ENCODE measurements at regions not wholly inside any gene's neighbourhood (a gene's known extent, or its start where the extent isn't known, plus 50 kb on each side); places are given as distances from the start of the nearest gene placed in this dataset.
"Not testable (repeated sequence)": the region's sequence is repeated elsewhere in the genome, so short reads cannot be mapped to it uniquely, and the experiment has no call there.

DNA sequence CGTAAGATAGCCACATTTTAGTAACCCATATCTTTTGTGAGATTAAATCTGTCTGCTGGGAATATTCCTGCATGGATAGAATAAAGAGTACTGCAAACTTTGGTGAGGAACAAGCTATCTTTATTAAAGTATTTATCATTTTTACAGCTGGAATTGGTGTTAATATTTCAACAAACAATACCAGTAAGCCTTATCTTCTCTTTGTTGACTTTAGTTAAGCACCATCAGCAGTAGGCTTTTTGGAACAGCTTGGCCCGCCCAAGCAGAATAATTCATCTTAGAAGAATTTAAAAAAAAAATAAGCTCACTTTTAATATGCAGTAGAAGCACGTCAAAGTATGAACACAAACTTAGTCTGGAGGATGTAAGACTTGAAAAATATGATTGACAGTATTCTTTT lies 917.8 kb upstream of the ADGRB3 start:
- DNase-seq = no peak

DNA sequence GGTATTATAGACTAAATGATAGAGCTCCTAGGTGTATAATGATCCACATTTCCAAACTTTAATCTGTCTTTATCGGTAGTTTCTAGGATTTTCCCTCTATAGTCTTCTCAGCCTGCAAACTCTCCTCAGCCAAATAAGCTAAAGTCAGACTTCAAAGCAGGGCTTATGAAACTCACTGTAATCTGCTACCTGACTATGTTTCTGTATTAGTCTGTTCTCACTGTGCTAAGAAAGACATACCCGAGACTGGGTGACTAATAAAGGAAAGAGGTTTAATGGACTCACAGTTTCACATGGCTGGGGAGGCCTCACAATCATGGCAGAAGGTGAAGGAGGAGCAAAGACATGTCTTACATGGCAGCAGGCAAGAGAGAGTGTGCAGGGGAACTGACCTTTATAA lies 928.7 kb upstream of the ADGRB3 start:
- no peak for DNase-seq

DNA sequence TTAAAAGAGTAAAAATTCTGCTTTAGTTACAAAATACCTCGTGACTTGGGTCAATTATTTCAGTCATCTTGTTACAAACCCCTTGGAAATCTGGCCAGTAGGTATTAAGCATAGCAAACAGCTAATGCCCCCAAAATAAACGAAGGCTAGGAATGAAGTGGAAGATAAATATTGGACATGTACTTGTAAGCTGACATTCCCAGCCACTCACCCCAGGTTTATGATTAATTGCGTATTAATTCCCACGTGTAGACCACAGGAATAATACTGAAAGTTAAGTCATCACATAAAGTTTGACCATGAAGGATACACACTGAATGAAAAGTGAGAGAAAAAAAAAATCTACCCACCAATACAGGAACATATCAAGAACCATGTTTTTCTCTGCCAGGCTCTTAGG lies 936.5 kb upstream of the ADGRB3 start:
- peak; percentile 91 for DNase-seq

DNA sequence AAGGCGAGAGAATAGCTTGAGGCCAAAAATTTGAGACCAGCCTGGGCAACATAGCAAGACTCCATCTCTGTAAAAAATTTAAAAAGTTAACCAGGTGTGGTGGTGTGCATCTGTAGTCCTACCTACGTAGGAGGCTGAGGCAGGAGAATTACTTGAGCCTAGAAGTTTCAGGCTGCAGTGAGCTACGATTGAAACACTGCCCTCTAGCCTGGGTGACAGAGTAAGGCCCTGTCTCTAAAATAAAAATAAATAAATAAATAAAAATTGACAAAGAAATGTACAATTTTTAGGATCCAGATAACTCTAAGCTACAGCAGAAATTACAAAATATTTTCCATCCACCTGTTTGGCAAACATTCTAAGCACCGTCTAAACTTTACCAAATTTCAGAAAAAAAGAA lies 941.0 kb upstream of the ADGRB3 start:
- DNase-seq = peak; percentile 26

DNA sequence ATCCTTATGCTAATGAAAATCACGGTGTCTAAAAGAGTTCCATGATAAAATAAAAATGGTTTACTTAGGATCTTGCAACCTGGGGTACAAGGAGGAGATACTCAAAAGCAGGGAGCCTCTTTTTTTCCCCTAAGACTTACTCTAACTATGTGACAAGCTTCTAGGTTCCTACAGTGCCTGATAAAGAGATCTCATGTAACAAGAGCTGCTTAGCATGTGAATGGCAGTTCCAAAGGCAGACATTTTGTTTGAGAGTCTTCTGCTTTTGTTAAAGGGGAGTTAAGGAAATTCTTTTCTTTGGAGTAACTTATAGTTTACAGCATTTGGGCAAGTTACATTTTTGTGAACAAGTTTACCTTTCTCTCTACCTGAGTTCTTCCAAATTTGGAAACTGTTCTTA lies 945.8 kb upstream of the ADGRB3 start:
- no peak for DNase-seq

DNA sequence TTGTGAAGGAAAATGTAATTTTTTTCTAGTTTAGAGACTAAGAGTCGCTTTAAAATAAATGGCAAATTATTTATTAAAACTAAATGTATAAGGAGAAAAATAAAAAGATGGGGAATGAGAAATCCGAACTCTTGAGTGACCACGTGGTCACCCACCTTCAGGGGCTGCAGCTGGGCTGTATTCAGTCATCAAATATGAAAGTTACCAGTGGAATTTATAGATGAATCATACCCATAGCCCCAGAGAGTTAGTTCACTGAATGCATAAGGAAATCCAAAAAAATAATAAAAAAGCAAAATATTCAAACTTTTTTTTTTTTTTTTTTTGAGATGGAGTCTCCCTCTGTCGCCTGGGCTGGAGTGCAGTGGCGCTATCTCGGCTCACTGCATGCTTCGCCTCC lies 947.7 kb upstream of the ADGRB3 start:
- DNase-seq = no peak

DNA sequence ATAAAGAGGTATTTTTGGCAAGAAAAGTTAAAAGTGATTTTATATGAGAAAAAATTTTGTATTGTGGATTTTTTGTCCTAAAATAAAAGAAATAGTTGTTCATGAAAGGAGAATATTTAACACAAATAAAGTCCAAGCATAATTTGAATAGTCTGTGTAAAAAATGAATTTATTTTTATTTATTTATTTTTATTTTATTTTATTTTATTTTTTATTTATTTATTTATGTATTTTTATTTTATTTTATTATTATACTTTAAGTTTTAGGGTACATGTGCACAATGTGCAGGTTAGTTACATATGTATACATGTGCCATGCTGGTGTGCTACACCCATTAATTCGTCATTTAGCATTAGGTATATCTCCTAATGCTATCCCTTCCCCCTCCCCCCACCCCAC lies 948.9 kb upstream of the ADGRB3 start:
- DNase-seq = not testable (repeated sequence)

DNA sequence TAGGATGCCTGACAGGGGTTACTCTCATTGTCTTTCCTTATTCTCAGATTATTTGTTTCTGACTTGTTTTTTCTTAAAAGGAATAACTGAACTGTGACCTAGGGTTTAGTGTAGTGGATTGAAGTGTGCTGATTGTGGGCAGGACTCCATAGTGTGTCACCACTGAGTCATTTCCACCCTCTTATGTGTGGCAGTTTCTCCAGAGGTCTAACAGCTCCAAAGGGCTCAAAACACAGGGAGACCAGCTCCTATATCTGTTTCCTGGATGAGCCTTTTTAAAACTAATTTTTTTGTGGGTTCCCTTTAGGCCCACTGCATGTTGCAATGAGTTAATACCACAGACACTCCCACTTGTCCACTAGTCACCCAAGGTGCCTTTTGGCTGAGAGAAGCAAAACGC lies 951.1 kb upstream of the ADGRB3 start:
- DNase-seq = peak; percentile 90

DNA sequence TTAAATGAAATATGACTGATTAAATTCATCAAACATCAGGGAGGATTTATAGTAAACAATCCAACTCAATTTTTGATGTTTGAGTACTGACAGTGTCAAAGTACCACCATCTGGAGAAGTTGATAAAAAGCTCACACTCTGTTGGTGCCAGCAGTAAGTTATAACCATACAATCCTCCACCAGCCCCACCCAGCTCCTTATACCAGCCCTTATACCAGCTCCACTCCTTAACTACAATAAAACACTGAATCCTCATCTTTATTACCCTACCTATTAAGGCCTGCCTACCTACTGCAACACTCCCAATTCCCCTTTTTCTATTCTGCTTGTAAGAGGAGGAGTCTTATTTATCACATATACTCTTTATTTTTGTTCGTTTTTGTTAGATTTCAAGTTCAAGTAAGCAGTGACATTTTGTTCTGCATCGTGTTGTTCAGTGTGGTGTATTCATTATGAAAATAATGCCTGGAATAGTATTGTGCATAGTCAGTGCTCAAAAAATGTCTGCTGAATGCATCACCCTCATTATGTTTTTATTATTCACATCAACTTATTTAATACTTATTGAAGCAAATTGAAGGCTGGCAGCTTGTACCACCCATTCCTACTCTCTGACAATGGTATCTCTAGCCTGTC lies 954.7 kb upstream of the ADGRB3 start:
- DNase-seq = no peak

DNA sequence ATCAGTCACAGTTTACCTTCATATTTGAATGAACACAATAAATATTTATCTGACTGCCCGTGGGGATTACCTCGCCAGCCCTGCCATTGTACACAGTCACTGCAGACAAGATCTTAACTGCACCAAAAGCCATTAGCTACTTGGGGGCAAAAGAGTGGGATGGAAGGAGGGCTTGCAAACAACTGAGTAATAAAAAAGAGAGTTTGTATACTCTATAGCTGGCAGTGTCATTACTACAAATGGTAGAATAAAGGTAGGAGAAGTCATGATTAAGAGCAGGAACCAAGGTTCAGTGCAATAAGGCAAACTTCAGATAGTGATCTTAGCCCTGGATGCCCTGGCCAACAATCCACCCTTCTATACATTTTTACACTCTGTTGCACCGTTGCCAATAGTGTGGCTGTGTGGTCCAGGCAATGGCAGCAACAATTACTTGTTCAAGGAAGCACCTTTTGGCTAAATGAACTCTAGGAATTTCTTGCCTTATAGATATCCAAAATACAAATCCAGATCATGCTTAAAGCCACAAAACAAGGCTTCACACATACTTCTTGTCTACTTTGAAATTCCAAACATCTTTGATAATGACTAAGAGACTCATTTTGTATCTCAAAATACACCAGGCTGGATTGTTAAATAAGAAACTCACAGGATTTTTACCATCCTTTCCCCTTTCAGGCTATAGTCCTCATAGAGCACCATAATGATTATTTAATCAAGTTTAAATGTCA lies 955.4 kb upstream of the ADGRB3 start:
- peak; percentile 41 for DNase-seq

DNA sequence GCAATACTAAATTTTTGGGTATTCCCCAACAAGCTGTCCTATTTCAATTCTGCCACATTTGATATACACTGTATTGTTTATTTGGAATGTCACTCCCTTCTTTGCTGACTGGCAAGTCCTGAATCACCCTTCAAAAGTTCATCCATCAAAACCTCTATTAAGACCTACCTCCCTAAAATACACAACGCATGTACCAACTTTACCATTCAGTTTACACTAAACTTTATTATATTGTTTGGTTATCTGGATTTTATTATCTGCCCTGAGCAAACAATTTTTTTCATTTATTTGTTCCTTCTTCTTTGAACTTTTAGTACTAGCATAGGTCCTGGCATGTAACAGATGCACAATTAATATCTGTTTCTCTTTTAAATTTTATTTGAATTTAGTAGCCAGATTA lies 958.2 kb upstream of the ADGRB3 start:
- DNase-seq = no peak

DNA sequence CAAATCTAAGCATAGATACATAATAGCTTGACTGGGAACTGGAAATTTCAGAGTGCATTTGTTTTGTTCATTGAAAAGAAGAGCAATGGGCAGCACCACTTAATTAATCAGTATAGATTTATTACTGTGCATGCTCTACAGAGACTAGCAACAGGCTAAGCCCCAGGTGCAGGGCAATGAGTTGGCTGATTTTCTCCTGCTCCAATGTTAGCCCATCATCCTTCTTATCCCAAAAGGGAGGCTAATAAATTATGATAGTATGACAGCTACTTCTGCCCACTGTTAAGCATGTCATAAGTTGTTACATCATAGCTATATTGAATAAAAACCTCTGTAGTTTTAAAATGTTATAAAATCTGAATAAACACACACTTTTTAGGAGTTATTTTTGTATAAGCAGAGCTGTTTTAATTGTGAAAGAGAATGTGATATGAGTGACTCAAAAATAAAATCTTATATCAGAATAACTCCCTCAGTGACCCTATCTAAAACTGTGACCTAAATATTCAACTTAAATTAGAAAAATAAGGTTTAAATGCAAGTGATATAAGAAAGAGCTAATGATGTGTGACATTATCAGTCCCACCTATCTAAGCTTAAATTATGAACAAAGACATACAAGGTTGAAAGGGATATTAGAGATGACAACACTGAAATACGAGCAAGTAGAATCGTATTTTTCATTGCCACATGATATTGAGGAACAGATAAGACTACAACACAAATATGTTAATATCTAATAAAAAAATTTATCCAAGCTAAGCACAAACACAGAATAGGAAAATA lies 967.3 kb upstream of the ADGRB3 start:
- no peak for DNase-seq

DNA sequence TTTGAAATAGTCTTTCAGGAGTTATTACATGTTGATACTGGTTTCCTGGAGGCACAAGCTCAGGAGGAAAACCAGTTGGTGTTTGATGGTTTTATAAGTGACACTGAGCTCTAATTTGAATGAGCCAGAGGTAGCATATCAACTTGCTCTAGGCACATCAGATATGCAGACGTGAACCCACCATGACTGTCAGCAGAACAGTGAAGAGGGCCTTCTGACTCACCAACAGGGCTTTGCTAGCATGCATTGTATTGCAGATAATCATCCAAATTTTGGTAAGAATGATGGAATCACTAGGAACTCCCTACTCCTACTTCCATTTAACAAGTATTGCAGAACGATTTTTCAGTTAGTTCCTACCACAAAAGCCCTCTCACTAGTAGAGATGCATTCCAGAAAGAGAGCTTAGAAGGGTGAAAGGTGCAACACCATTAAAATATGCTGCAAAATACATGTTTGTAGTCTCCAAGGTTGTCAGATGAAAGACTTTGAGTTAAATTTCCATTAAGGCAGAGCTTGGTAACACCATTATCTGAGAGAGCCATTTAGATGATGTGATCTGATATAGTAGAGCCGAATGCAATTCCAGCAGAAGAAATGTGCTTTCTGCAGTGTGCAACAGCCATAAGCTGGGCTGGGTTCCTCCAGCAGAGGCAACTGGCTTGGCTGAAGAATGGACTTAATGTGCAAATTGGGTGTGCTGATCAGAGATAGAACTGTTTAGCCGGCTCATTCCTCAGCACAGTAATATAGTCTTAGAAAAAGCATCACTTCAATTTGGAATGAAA lies 968.7 kb upstream of the ADGRB3 start:
- DNase-seq = no peak

DNA sequence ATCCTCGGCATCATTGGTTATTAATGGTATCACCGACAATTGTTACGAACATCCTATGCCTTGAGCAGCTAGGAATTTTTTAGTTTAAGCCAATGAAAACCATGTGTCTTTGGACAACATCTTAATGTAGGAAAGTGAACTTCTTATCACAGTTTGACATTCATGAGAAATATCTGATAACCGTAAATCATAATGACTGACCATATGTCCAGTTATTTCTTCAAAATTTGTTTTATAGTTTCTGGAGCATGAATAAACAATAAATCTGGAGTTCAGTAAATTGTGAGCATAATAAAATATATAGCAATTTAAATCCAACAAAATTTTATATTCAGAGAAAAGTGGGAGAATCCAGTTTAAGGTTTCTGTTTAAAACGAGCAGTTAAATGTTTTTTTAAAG lies 970.1 kb upstream of the ADGRB3 start:
- DNase-seq = no peak

DNA sequence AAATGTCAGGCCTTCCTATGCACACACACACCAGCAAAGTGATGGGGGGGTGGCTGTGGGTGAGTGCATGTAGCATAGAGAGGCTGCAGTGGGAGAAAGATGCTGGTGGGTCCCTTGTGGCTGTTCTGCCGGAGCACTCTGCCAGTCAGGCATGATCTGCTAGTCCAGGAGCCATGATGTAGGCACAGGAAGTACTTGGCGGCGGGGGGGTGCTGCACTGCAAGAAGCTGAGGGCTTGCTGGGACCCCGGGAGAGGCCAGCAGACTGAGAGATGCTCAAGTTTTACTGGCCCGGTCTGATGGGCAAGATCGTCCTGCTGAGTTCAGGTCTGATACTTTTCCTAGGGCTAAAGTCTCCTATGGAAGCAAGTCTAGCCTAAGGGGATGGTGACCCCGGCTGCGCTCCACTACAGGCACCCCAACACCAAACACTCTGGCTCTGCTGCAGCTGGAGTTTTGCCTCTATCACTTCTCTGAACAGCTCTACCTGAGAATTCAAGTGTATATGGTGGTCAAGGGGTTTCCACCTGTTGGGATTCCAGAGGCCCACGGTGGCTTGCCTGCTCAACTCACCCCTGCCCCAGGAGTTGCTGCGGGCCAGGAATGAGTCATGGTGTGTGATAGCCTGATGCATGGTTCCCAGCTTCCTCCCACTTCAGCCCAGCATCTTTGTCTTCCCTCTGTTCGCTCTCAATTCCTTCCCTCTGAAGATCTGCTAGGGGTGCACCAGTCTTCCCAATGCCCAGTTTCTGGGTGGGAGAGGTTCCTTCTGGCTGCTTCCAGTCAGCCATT lies 971.8 kb upstream of the ADGRB3 start:
- no peak for DNase-seq

DNA sequence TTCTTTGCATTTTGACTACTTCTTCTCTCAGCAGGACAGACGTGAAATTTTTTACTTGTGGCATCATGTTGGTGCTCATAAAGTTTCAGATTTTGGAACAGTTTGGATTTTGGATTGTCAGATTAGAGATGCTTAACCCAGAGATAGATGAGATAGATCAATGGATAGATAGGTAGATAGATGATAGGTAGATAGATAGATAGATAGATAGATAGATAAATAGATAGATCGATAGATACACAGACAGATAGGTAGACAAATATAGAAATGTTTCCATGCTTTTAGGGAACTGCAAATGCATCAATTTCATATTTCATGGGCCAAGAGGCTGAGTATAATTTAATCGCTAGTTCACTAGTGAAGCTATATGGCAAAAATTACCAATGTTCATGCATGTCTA lies 981.5 kb upstream of the ADGRB3 start:
- DNase-seq = no peak

DNA sequence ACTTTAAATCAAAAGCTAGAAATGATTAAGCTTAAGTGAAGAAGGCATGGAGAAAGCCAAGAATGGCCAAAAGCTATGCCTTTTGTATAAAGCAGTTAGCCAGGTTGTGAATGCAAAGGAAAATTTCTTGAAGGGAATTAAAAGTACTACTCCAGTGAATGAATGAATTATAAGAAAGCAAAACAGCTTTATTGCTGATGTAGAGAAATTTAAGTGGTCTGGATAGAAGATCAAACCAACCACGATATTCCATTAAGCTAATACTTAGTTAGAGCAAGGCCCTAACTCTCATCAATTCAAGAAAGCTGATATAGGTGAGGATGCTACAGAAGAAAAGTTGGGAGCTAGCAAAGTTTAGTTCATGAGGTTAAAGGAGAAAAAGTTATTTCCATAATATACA lies 988.5 kb upstream of the ADGRB3 start:
- no peak for DNase-seq

DNA sequence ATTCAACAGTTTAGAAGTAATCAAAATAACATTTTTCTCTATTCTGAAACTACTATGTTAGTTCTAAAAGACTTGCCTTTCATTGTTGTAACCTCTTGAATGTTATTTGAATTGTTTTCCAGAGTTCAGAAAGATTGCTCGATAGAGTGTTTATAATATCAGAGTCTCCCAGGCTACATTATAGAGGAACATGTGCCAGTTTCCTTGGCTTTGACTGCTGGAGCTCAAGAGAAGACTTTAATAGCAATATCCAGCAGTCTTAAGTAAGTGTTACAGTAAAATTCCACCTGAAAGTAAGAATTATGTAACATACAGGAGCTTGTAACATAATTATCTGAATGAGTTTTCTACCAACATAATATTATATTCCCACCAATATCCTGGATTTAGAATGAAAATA lies 991.8 kb upstream of the ADGRB3 start:
- no peak for DNase-seq

DNA sequence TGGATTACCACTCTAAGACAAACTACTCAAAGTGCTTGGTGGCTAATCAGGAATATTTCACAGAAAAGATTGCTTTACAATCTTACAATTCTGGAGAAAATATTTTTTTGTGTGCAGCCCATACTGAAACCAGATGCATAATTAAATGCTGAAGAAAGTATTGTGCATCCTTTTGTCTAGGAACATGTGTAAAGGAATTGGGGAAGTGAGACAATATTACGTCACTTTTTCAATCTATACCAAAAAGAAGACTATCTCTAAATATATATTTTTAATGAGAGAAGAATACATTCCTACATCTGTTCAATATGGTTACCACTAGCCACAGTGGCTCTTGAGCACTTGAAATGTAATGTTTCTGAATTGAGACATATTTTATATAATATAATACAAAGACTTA lies 992.5 kb upstream of the ADGRB3 start:
- no peak for DNase-seq

DNA sequence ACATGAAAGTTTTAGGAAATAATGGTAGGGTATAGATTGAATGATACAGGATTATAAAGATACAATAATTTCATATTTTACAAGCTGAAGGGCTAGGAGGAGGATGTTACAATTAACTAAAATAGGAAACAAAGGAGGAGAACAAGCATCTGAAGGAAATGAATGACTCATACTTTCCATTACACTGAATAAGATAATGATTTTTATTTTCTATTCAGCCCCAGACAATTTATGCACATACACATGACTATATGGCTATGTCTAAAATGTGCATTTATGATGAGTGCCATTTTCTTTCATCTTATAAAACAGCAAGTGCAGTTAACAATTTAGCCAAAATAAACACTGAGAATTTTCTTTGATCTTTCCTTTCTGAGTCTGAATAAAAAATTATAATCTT lies 994.6 kb upstream of the ADGRB3 start:
- no peak for DNase-seq

DNA sequence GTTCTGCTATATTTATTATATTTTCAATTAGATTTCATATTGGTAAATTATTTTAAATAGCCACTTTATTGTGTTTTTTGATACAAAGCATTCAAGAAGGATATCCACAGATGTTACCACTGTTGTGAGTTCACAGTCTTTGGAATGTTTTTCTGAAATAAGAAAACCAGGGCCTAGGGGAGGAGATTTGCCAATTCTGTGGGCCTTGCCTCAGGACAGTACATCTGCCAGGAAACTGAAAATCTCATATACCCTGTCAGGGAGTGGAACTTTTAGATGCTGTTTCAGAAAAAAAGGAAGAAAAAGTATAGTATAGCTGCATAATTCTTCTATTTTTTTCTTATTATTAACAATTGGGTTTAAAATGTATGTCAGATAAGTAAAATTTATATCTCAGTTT lies 995.9 kb upstream of the ADGRB3 start:
- no peak for DNase-seq

DNA sequence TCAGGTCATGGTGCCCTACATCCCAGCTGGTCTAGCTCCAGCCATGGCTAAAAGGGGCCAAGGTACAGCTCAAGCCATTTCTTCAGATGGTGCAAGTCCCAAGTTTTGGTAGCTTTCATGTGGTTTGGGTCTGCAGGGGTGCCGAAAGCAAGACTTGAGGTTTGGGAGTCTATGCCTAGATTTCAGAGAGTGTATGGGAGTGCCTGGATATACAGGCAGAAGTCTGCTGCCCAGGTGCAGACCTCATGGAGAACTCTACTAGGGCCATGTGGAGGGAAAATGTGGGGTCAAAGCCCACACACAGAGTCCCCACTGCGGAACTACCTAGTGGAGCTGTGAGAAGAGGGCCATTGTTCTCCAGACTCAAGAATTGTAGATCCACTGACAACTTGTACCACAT lies 1000.9 kb upstream of the ADGRB3 start:
- no peak for DNase-seq

DNA sequence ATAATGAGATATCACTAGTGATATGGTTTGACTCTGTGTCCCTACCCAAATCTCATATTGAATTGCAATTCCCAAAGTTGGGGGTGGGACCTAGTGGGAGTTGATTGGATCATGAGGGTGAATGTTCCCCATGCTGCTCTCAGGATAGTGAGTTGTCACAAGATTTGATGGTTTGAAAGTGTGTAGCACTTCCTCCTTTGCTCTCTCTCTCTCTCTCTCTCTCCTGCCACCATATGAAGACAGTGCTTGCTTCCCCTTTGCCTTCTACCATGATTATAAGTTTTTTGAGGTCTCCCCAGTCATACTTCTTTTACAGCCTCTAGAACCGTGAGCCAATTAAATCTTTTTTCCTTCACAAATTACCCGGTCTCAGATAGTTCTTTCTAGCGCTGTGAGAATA lies 1002.0 kb upstream of the ADGRB3 start:
- DNase-seq = no peak

All from DMS53 (cell line).